H1 (cell line): ENCODE measurements at regions not wholly inside any gene's neighbourhood (a gene's known extent, or its start where the extent isn't known, plus 50 kb on each side); places are given as distances from the start of the nearest gene placed in this dataset.

Experiments used
- CTCF ChIA-PET: fragments of 300-600 bp; sonication (Branson Sonifier 250); formaldehyde crosslinking; loops from one replicate; lab custom pipeline; 2021; ENCODE audit not compliant: partially characterized antibody; lab: Charles Lee
- POLR2A ChIA-PET: fragments of 300-600 bp; sonication (Branson Sonifier 250); formaldehyde crosslinking; loops from one replicate; lab custom pipeline; 2021; ENCODE audit warnings: inconsistent platforms; ENCODE audit not compliant: partially characterized antibody; lab: Charles Lee
- DNase-seq, 2 experiments: peaks; one replicate each; pipeline versions ENCODE4 v3.0.0 to v3.0.0-alpha.2; 2010 to 2022; ENCODE audit warnings: low spot score in 2 of 2, low read depth in 1 of 2, mixed read lengths in 1 of 2
- FAIRE-seq: peaks from 2 replicates; lab custom pipeline; 2011; peaks lifted over from hg19 to GRCh38; lab: Jason Lieb, UNC
- H2AFZ ChIP-seq: 2 replicates; pipeline ENCODE4 v1.8.1; 2012; ENCODE audit warnings: low read length, inconsistent platforms
- H2AK5ac ChIP-seq: 2 replicates; pipeline ENCODE4 v1.6.1; 2013; ENCODE audit warnings: low read depth, low read length
- H2BK120ac ChIP-seq: replicated peaks from 2 replicates; pipeline ENCODE3; 2013; ENCODE audit warnings: low read depth, low read length, inconsistent platforms
- H2BK12ac ChIP-seq: 2 replicates; pipeline ENCODE4 v1.6.1; 2013; ENCODE audit warnings: low read depth, low read length
- H2BK15ac ChIP-seq: 2 replicates; pipeline ENCODE4 v1.6.1; 2013; ENCODE audit warnings: low read length
- H2BK20ac ChIP-seq: 2 replicates; pipeline ENCODE4 v1.6.1; 2013; ENCODE audit warnings: low read length
- H2BK5ac ChIP-seq: 2 replicates; pipeline ENCODE4 v1.6.1; 2013; ENCODE audit warnings: low read depth, low read length
- H3K14ac ChIP-seq: 2 replicates; pipeline ENCODE4 v1.6.1; 2013; ENCODE audit warnings: inconsistent platforms; ENCODE audit not compliant: insufficient read length
- H3K18ac ChIP-seq: 2 replicates; pipeline ENCODE4 v1.6.1; 2013; ENCODE audit warnings: low read length; ENCODE audit errors: extremely low read depth
- H3K23ac ChIP-seq: 2 replicates; pipeline ENCODE4 v1.6.1; 2013; ENCODE audit warnings: inconsistent platforms; ENCODE audit not compliant: insufficient read length
- H3K23me2 ChIP-seq: 2 replicates; pipeline ENCODE4 v1.6.1; 2013; ENCODE audit warnings: low read depth, low read length
- H3K27ac ChIP-seq: 2 replicates; pipeline ENCODE4 v1.6.1; 2011; ENCODE audit warnings: low read depth, low read length, inconsistent platforms
- H3K27me3 ChIP-seq, 4 experiments: replicated peaks in 1 of 4; 1 replicate in 1 of 4; 2 replicates in 3 of 4; pipeline versions ENCODE4 v1.6.1 to v1.8.1; 2011 to 2013; ENCODE audit warnings: low read length in 3 of 4, mild to moderate bottlenecking in 3 of 4, inconsistent platforms in 2 of 4, mixed read lengths in 2 of 4, moderate library complexity in 1 of 4; ENCODE audit not compliant: control insufficient read depth in 3 of 4, insufficient read depth in 3 of 4; ENCODE audit errors: extremely low read depth in 1 of 4
- H3K36me3 ChIP-seq, 4 experiments: 2 replicates each; pipeline versions ENCODE4 v1.6.1 to v1.8.1; 2011 to 2013; ENCODE audit warnings: mild to moderate bottlenecking in 4 of 4, low read length in 3 of 4, moderate library complexity in 2 of 4, control low read depth in 1 of 4, inconsistent platforms in 1 of 4; ENCODE audit not compliant: insufficient read depth in 4 of 4, control insufficient read depth in 2 of 4
- H3K4ac ChIP-seq: replicated peaks from 2 replicates; pipeline ENCODE3; 2013; ENCODE audit warnings: low read length, low read depth, mixed read lengths, inconsistent platforms; ENCODE audit not compliant: insufficient read length
- H3K4me1 ChIP-seq, 4 experiments: replicated peaks in 1 of 4; 1 replicate in 1 of 4; 2 replicates in 3 of 4; pipeline versions ENCODE4 v1.6.1 to v1.8.1; 2011 to 2013; ENCODE audit warnings: low read length in 3 of 4, inconsistent platforms in 2 of 4, mixed read lengths in 1 of 4; ENCODE audit not compliant: insufficient read depth in 4 of 4, control insufficient read depth in 3 of 4
- H3K4me2 ChIP-seq, 2 experiments: 2 replicates each; pipeline versions ENCODE4 v1.6.1 to v1.8.1; 2011 to 2013; ENCODE audit warnings: low read depth in 2 of 2, low read length in 2 of 2, control low read depth in 1 of 2, inconsistent platforms in 1 of 2, mild to moderate bottlenecking in 1 of 2; ENCODE audit not compliant: insufficient read depth in 1 of 2
- H3K4me3 ChIP-seq, 4 experiments: fragments of 200-600, 300-600 bp in 1 of 4; sonication (generic), shearing (Covaris generic), sonication (Bioruptor Twin) in 1 of 4; 2 replicates each; pipeline versions ENCODE4 v1.5.1 to v1.8.1; 2011 to 2016; ENCODE audit warnings: low read length in 4 of 4, low read depth in 3 of 4, control low read depth in 2 of 4, inconsistent platforms in 2 of 4, mild to moderate bottlenecking in 2 of 4, mixed read lengths in 1 of 4, moderate library complexity in 1 of 4; ENCODE audit not compliant: insufficient read depth in 2 of 4; ENCODE audit errors: extremely low read depth in 1 of 4
- H3K56ac ChIP-seq: replicated peaks from 2 replicates; pipeline ENCODE3; 2013; ENCODE audit warnings: low read depth, mild to moderate bottlenecking, mixed read lengths, low read length, inconsistent platforms; ENCODE audit not compliant: insufficient read length
- H3K79me1 ChIP-seq: 2 replicates; pipeline ENCODE4 v1.6.1; 2013; ENCODE audit warnings: low read depth, low read length, control low read depth
- H3K79me2 ChIP-seq, 2 experiments: 2 replicates each; pipeline versions ENCODE4 v1.6.1 to v1.8.1; 2012 to 2013; ENCODE audit warnings: low read length in 2 of 2, mild to moderate bottlenecking in 2 of 2, inconsistent platforms in 1 of 2; ENCODE audit not compliant: insufficient read depth in 2 of 2, control insufficient read depth in 1 of 2
- H3K9ac ChIP-seq, 4 experiments: replicated peaks in 1 of 4; 1 replicate in 1 of 4; 2 replicates in 3 of 4; pipeline versions ENCODE4 v1.6.1 to v1.8.1; 2011 to 2013; ENCODE audit warnings: low read depth in 3 of 4, low read length in 3 of 4, control low read depth in 2 of 4, mild to moderate bottlenecking in 2 of 4, moderate library complexity in 2 of 4, inconsistent platforms in 1 of 4; ENCODE audit errors: extremely low read depth in 1 of 4
- H3K9me3 ChIP-seq, 2 experiments: 2 replicates each; pipeline versions ENCODE4 v1.6.1 to v1.8.1; 2012 to 2013; ENCODE audit warnings: mild to moderate bottlenecking in 2 of 2, moderate library complexity in 2 of 2, control low read depth in 1 of 2, inconsistent platforms in 1 of 2, low read depth in 1 of 2, low read length in 1 of 2, mixed read lengths in 1 of 2; ENCODE audit not compliant: insufficient read depth in 2 of 2
- H4K20me1 ChIP-seq, 2 experiments: replicated peaks in 1 of 2; 2 replicates each; pipeline versions ENCODE3 to v1.8.1; 2011 to 2013; ENCODE audit warnings: inconsistent platforms in 2 of 2, low read length in 2 of 2, mild to moderate bottlenecking in 1 of 2; ENCODE audit not compliant: insufficient read depth in 2 of 2, control insufficient read depth in 1 of 2
- H4K5ac ChIP-seq: 2 replicates; pipeline ENCODE4 v1.6.1; 2013; ENCODE audit warnings: low read length, low read depth, mixed read lengths, inconsistent platforms; ENCODE audit not compliant: insufficient read length
- H4K8ac ChIP-seq: 2 replicates; pipeline ENCODE4 v1.8.0; 2013; ENCODE audit warnings: mild to moderate bottlenecking, moderate library complexity, low read length, inconsistent platforms; ENCODE audit not compliant: insufficient read depth; ENCODE audit errors: extremely low read depth
- H4K91ac ChIP-seq: replicated peaks from 2 replicates; pipeline ENCODE3; 2013; ENCODE audit warnings: low read length, mixed read lengths, inconsistent platforms; ENCODE audit not compliant: insufficient read length
- ATF2 ChIP-seq: IDR thresholded peaks from 2 replicates; pipeline ENCODE4 v1.6.1; 2012; ENCODE audit warnings: low read length, inconsistent platforms
- CBX8 ChIP-seq: fragments of 300-800, 300-1000 bp; sonication (generic); IDR thresholded peaks from 2 replicates; pipeline ENCODE4 v1.7.1; 2016; ENCODE audit warnings: low read depth, low read length, borderline replicate concordance
- CEBPB ChIP-seq: IDR thresholded peaks from 2 replicates; pipeline ENCODE4 v1.6.1; 2012; ENCODE audit warnings: low read depth, low read length
- GABPA ChIP-seq: IDR thresholded peaks from 2 replicates; pipeline ENCODE4 v1.6.1; 2011; ENCODE audit warnings: mild to moderate bottlenecking, low read length, moderate library complexity, borderline replicate concordance; ENCODE audit not compliant: insufficient read depth
- KDM5A ChIP-seq: fragments of 200-600 bp; IDR thresholded peaks from 2 replicates; pipeline ENCODE4 v1.7.1; 2012; ENCODE audit warnings: mild to moderate bottlenecking, low read length, inconsistent platforms, mixed read lengths
- RBBP5 ChIP-seq: IDR thresholded peaks from 2 replicates; pipeline ENCODE4 v1.7.1; 2012; ENCODE audit warnings: low read depth, mild to moderate bottlenecking, inconsistent platforms, low read length, moderate library complexity, borderline replicate concordance
- RFX5 ChIP-seq: IDR thresholded peaks from 2 replicates; pipeline ENCODE4 v1.6.1; 2011; ENCODE audit warnings: low read depth, low read length, improper control_type of control experiment, borderline replicate concordance
- RNF2 ChIP-seq: fragments of 200-900, 300-1000 bp; sonication (generic); IDR thresholded peaks from 2 replicates; pipeline ENCODE4 v1.7.1; 2016; ENCODE audit warnings: borderline replicate concordance, low read depth, mild to moderate bottlenecking, antibody characterized with exemption, low read length; ENCODE audit not compliant: poor library complexity, severe bottlenecking; ENCODE audit errors: missing control alignments
- SAP30 ChIP-seq: fragments of 300-600 bp; sonication (generic); IDR thresholded peaks from 2 replicates; pipeline ENCODE4 v1.7.1; 2012; ENCODE audit warnings: low read length, moderate library complexity, mild to moderate bottlenecking, inconsistent platforms; ENCODE audit not compliant: insufficient read depth, insufficient replicate concordance
- SIX5 ChIP-seq: IDR thresholded peaks from 2 replicates; pipeline ENCODE4 v1.6.1; 2011; ENCODE audit warnings: mild to moderate bottlenecking, low read depth, low read length
- SP4 ChIP-seq: IDR thresholded peaks from 2 replicates; pipeline ENCODE4 v1.6.1; 2012; ENCODE audit warnings: low read length, inconsistent platforms
- TBP ChIP-seq: IDR thresholded peaks from 2 replicates; pipeline ENCODE4 v1.6.1; 2011; ENCODE audit warnings: low read depth, low read length, improper control_type of control experiment
- WGBS, 2 experiments: shearing (Covaris generic) in 1 of 2; methylation state at CpG; one replicate each; pipeline versions ENCODE4 v1.1.6 to v1.1.7; 2013 to 2015; ENCODE audit warnings: low lambda C conversion rate in 2 of 2, mixed read lengths in 2 of 2, inconsistent platforms in 1 of 2, low coverage in 1 of 2, missing lambda C conversion rate in 1 of 2; ENCODE audit not compliant: insufficient replicate concordance in 2 of 2, insufficient coverage in 1 of 2, insufficient read length in 1 of 2; ENCODE audit errors: extremely low coverage in 1 of 2, missing lambda C conversion rate in 1 of 2; 5-methylcytosine and 5-hydroxymethylcytosine counted together

GRCh38 chr14:44866322-44866721, 95.4 kb downstream of the KLHL28 start:
- H2AFZ ChIP-seq, result no peak overlapping the region
- H3K56ac ChIP-seq, result no peak overlapping the region
- H3K79me2 ChIP-seq, result no peaks in the 10 kb centered on the region
- H3K4me2 ChIP-seq, result no peak overlapping the region
- H3K4ac ChIP-seq, result no peak overlapping the region
- no peaks in the 10 kb centered on the region for H4K20me1 ChIP-seq
- H4K91ac ChIP-seq, result no peak overlapping the region
- no peaks in the 10 kb centered on the region for H3K4me1 ChIP-seq
- no peaks in the 10 kb centered on the region for H3K79me1 ChIP-seq
- no peak for FAIRE-seq
- H3K9me3 ChIP-seq, result no peaks in the 10 kb centered on the region
- ChIA-PET POLR2A (no interaction called here), CTCF (interaction anchor here (0.6 to 1.0 kb wide), 2 partner anchors 20 to 714 kb away, joined by 3 read pairs; no protein-coding TSS in a partner anchor)
- no peak overlapping the region for H3K18ac ChIP-seq
- H2BK20ac ChIP-seq, result no peak overlapping the region
- H3K14ac ChIP-seq, result no peak overlapping the region
- no peaks in the 10 kb centered on the region for H3K36me3 ChIP-seq
- H2BK5ac ChIP-seq, result no peak overlapping the region
- H3K27me3 ChIP-seq, result no peaks in the 10 kb centered on the region
- no peak overlapping the region for H4K5ac ChIP-seq
- no peak overlapping the region for H3K23ac ChIP-seq
- H3K23me2 ChIP-seq, result no peaks in the 10 kb centered on the region
- no peak overlapping the region for H2BK12ac ChIP-seq
- DNase-seq, result no peak
- H2AK5ac ChIP-seq, result no peak overlapping the region
- H4K8ac ChIP-seq, result no peak overlapping the region
- H3K4me3 ChIP-seq, result no peak overlapping the region
- H2BK120ac ChIP-seq, result no peak overlapping the region
- H3K27ac ChIP-seq, result no peak overlapping the region
- no peak overlapping the region for H2BK15ac ChIP-seq
- 89% methylated on average over 2 of the region's 2 CpGs; no CpG with 5 or more reads in 1 of the 2 experiments for WGBS, 2 experiments
- H3K9ac ChIP-seq, result no peak overlapping the region
- TF ChIP-seq GABPA (no peak), CBX8 (no peak), SIX5 (no peak), RBBP5 (no peak), SP4 (no peak), ATF2 (no peak), RNF2 (no peak), TBP (no peak), KDM5A (no peak), RFX5 (no peak), SAP30 (no peak), CEBPB (no peak)
